ENCODE measurements at regions not wholly inside any gene's neighbourhood (a gene's known extent, or its start where the extent isn't known, plus 50 kb on each side); places are given as distances from the start of the nearest gene placed in this dataset.

DNA sequence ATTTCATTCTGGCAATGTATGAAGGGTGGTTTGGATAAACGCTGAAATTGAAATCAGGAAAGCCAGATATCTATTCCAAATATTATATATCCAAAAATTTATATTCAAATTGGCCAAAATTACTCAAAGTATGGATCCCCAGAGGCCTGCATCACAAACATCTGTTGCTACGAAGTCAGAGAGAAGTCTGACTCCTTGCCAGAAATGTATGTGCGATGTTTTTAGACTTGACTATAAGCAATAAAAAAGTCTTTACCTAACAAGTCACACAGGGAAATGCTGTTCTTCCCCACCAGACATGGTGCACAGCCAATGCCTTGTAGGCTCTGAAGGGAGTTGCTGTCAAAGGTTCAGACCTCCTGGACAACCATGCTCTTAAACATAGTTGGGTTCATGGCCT is 533.1 kb downstream of the OTOL1 start:
- TF ChIP-seq, protein P1, sequence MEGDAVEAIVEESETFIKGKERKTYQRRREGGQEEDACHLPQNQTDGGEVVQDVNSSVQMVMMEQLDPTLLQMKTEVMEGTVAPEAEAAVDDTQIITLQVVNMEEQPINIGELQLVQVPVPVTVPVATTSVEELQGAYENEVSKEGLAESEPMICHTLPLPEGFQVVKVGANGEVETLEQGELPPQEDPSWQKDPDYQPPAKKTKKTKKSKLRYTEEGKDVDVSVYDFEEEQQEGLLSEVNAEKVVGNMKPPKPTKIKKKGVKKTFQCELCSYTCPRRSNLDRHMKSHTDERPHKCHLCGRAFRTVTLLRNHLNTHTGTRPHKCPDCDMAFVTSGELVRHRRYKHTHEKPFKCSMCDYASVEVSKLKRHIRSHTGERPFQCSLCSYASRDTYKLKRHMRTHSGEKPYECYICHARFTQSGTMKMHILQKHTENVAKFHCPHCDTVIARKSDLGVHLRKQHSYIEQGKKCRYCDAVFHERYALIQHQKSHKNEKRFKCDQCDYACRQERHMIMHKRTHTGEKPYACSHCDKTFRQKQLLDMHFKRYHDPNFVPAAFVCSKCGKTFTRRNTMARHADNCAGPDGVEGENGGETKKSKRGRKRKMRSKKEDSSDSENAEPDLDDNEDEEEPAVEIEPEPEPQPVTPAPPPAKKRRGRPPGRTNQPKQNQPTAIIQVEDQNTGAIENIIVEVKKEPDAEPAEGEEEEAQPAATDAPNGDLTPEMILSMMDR (IDR thresholded peaks at IDR 0.05): no peak
- no peak for TF ChIP-seq POLR2AphosphoS5 (IDR thresholded peaks at IDR 0.05; ENCODE audit: low read depth, low read length)
- TF ChIP-seq EP300 (IDR thresholded peaks at IDR 0.05; ENCODE audit: borderline replicate concordance in 1 of 2, low read depth in 1 of 2, low read length in 1 of 2): no peak
- TF ChIP-seq, protein P2, sequence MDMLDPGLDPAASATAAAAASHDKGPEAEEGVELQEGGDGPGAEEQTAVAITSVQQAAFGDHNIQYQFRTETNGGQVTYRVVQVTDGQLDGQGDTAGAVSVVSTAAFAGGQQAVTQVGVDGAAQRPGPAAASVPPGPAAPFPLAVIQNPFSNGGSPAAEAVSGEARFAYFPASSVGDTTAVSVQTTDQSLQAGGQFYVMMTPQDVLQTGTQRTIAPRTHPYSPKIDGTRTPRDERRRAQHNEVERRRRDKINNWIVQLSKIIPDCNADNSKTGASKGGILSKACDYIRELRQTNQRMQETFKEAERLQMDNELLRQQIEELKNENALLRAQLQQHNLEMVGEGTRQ (IDR thresholded peaks at IDR 0.05; ENCODE audit: borderline replicate concordance, low read depth, low read length): no peak
- TF ChIP-seq, protein P3, sequence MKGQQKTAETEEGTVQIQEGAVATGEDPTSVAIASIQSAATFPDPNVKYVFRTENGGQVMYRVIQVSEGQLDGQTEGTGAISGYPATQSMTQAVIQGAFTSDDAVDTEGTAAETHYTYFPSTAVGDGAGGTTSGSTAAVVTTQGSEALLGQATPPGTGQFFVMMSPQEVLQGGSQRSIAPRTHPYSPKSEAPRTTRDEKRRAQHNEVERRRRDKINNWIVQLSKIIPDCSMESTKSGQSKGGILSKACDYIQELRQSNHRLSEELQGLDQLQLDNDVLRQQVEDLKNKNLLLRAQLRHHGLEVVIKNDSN (IDR thresholded peaks at IDR 0.05; ENCODE audit: borderline replicate concordance, low read depth): no peak
- TF ChIP-seq GABPA (IDR thresholded peaks at IDR 0.05; ENCODE audit: low read depth): no peak
- TF ChIP-seq SMC3 (IDR thresholded peaks at IDR 0.05; ENCODE audit: low read depth, low read length): no peak
